Panc1 (cell line): ENCODE measurements at regions not wholly inside any gene's neighbourhood (a gene's known extent, or its start where the extent isn't known, plus 50 kb on each side); places are given as distances from the start of the nearest gene placed in this dataset.

Experiments
- ATAC-seq: fragments of 200-7000 bp; cut with Tn5 transposase; 2 replicates; pipeline ENCODE4 v1.9.1; 2020; ENCODE audit warnings: mild to moderate bottlenecking, moderate library complexity
- BruUV-seq: library from RNA; stranded (reverse); fragments of 400-500 nt; replicated peaks from 2 replicates; lab custom pipeline; 2021; lab: Mats Ljungman, UMichigan
- CTCF ChIA-PET: fragments of 300-600 bp; sonication (Branson Sonifier 250); formaldehyde crosslinking; loops from one replicate; lab custom pipeline; 2022; ENCODE audit warnings: antibody characterized with exemption; lab: Charles Lee
- POLR2A ChIA-PET: fragments of 300-600 bp; sonication (Branson Sonifier 250); formaldehyde crosslinking; loops from one replicate; lab custom pipeline; 2022; ENCODE audit warnings: antibody characterized with exemption; lab: Charles Lee
- DNase-seq: peaks from one replicate; pipeline ENCODE4 v3.0.0-alpha.2; 2010; ENCODE audit warnings: low read depth, low spot score
- H3K27ac ChIP-seq: 2 replicates; pipeline ENCODE4 v1.5.1; 2011; ENCODE audit warnings: mild to moderate bottlenecking, low read length, inconsistent platforms
- H3K27me3 ChIP-seq: fragments of 200-500 bp; sonication (Bioruptor generic); 2 replicates; pipeline ENCODE4 v1.6.0; 2014; ENCODE audit warnings: low read length, inconsistent platforms; ENCODE audit not compliant: control insufficient read depth, insufficient read depth
- H3K36me3 ChIP-seq: fragments of 200-500 bp; sonication (Bioruptor generic); 2 replicates; pipeline ENCODE4 v1.5.1; 2014; ENCODE audit warnings: inconsistent platforms, mild to moderate bottlenecking, low read length, moderate library complexity; ENCODE audit not compliant: control insufficient read depth, insufficient read depth
- H3K4me1 ChIP-seq: 2 replicates; pipeline ENCODE4 v1.5.1; 2011; ENCODE audit warnings: inconsistent platforms, mild to moderate bottlenecking, low read length, moderate library complexity; ENCODE audit not compliant: control insufficient read depth, insufficient read depth
- H3K4me3 ChIP-seq, 2 experiments: 2 replicates each; pipeline ENCODE4 v1.5.1; 2011 to 2012; ENCODE audit warnings: low read depth in 2 of 2, low read length in 2 of 2, mild to moderate bottlenecking in 2 of 2, inconsistent platforms in 1 of 2, moderate library complexity in 1 of 2
- H3K9me3 ChIP-seq: fragments of 200-500 bp; sonication (Bioruptor generic); 2 replicates; pipeline ENCODE4 v1.5.1; 2014; ENCODE audit warnings: low read depth, mild to moderate bottlenecking, inconsistent platforms, low read length, moderate library complexity; ENCODE audit not compliant: control insufficient read depth, insufficient read depth
- CTCF ChIP-seq: fragments of 450-650 bp; IDR thresholded peaks from 2 replicates; pipeline ENCODE4 v1.5.1; 2017; ENCODE audit warnings: mild to moderate bottlenecking
- POLR2AphosphoS5 ChIP-seq: IDR thresholded peaks from 2 replicates; pipeline ENCODE4 v1.6.1; 2012; ENCODE audit warnings: mild to moderate bottlenecking, low read depth, low read length, moderate library complexity
- REST ChIP-seq, 2 experiments: IDR thresholded peaks; 2 replicates each; pipeline ENCODE4 v1.6.1; 2011 to 2012; ENCODE audit warnings: low read depth in 2 of 2, control low read depth in 1 of 2, low read length in 1 of 2, mild to moderate bottlenecking in 1 of 2, moderate library complexity in 1 of 2; ENCODE audit not compliant: insufficient read depth in 1 of 2
- SIN3A ChIP-seq: IDR thresholded peaks from 2 replicates; pipeline ENCODE4 v1.6.1; 2012; ENCODE audit warnings: low read depth, mild to moderate bottlenecking, low read length, moderate library complexity, borderline replicate concordance; ENCODE audit not compliant: insufficient read depth
- TCF7L2 ChIP-seq: IDR thresholded peaks from 2 replicates; pipeline ENCODE4 v1.6.1; 2011; ENCODE audit warnings: mild to moderate bottlenecking, low read depth, low read length, inconsistent platforms
- in situ Hi-C: cut with HindIII; loops from 2 replicates; pipeline ENCODE4 v1.10.0; 2016; ENCODE audit warnings: low sequenced_read_pairs, low pct_unique_long_range_greater_than_20kb
- intact Hi-C: fragments of 100-400 bp; cut with micrococcal nuclease; formaldehyde crosslinking; loops from one replicate; pipeline ENCODE4 v1.10.0; 2022; ENCODE audit not compliant: unreplicated experiment

- no peak overlapping the region for H3K27ac ChIP-seq
- in situ Hi-C loops (no loop called here), intact Hi-C loops (no loop called here)
- DNase-seq (no peak), ATAC-seq (no peak)
- H3K4me3 ChIP-seq, result no peak overlapping the region
- no TSS peak for BruUV-seq
- no peaks in the 10 kb centered on the region for H3K27me3 ChIP-seq
- no peaks in the 10 kb centered on the region for H3K4me1 ChIP-seq
- ChIA-PET CTCF (no interaction called here), POLR2A (no interaction called here)
- H3K9me3 ChIP-seq, result no peaks in the 10 kb centered on the region
- no peaks in the 10 kb centered on the region for H3K36me3 ChIP-seq
- no peak for TF ChIP-seq POLR2AphosphoS5
- no peak for TF ChIP-seq TCF7L2
- TF ChIP-seq REST (IDR thresholded peaks at IDR 0.05; ENCODE audit: insufficient read depth in 1 of 2, low read depth in 2 of 2, low read length in 1 of 2), result no peak
- no peak for TF ChIP-seq CTCF
- no peak for TF ChIP-seq SIN3A
These were observed 165.4 kb downstream of the SI start for GRCh38 chr3:164912916-164913315.

GRCh38 chr3:164903820-164904451, 174.4 kb downstream of the SI start:
- Histone ChIP-seq H3K27ac (no peak overlapping the region), H3K27me3 (no peaks in the 10 kb centered on the region), H3K36me3 (no peaks in the 10 kb centered on the region), H3K4me1 (no peaks in the 10 kb centered on the region), H3K4me3 (no peak overlapping the region), H3K9me3 (no peaks in the 10 kb centered on the region)
- in situ Hi-C loops (no loop called here), intact Hi-C loops (no loop called here)
- ChIA-PET CTCF (no interaction called here), POLR2A (no interaction called here)
- DNase-seq (no peak), ATAC-seq (no peak)
- no peak for TF ChIP-seq POLR2AphosphoS5
- TF ChIP-seq CTCF, result no peak
- BruUV-seq, result no TSS peak
